ENCODE measurements at regions not wholly inside any gene's neighbourhood (a gene's known extent, or its start where the extent isn't known, plus 50 kb on each side); places are given as distances from the start of the nearest gene placed in this dataset.

GRCh38 chr20:11976966-11977365 is 59.3 kb downstream of the BTBD3 start:
- CTCF ChIA-PET = no interaction called here
- WGBS (ENCODE audit: insufficient coverage) = 88% methylated on average over 2 of the region's 5 CpGs

GRCh38 chr20:11978496-11978895 is 60.8 kb downstream of the BTBD3 start:
- H3K27me3 ChIP-seq (replicated peaks in 1 of 4; ENCODE audit: control extremely low read depth in 1 of 4, control insufficient read depth in 3 of 4, insufficient read depth in 4 of 4, low read length in 3 of 4) = no peaks in the 10 kb centered on the region
- CTCF ChIA-PET = no interaction called here
- POLR2A ChIA-PET = no interaction called here
- H3K9ac ChIP-seq (ENCODE audit: low read length) = no peak overlapping the region
- no peak for ATAC-seq (ENCODE audit: low read depth)
- no CpG with 5 or more reads among the region's 1 CpG for WGBS (ENCODE audit: insufficient coverage)
- Mint-ChIP-seq H3K4me3 (no peak overlapping the region), H3K27ac (no peak overlapping the region), H3K4me1 (no peaks in the 10 kb centered on the region), H3K9me3 (ENCODE audit: insufficient read depth) (no peaks in the 10 kb centered on the region), H3K27me3 (no peaks in the 10 kb centered on the region)
- no peaks in the 10 kb centered on the region for H3K79me2 ChIP-seq (ENCODE audit: control insufficient read depth, insufficient read depth, low read length)
- no peak overlapping the region for H3K4me3 ChIP-seq (ENCODE audit: control extremely low read depth in 1 of 5, extremely low read depth in 1 of 5, insufficient read depth in 1 of 5, low read depth in 2 of 5, low read length in 4 of 5)
- no peaks in the 10 kb centered on the region for H3K4me1 ChIP-seq (ENCODE audit: control insufficient read depth in 2 of 2, insufficient read depth in 2 of 2, low read length in 2 of 2)
- H3K4me2 ChIP-seq (replicated peaks; ENCODE audit: low read depth, low read length, poor library complexity, severe bottlenecking) = no peak overlapping the region
- H4K20me1 ChIP-seq (ENCODE audit: control insufficient read depth, insufficient read depth, low read length, poor library complexity, severe bottlenecking) = no peaks in the 10 kb centered on the region
- no peak for DNase-seq
- intact Hi-C loops (cut with micrococcal nuclease) = no loop called here
- no peak overlapping the region for H3K27ac ChIP-seq (ENCODE audit: low read length in 2 of 2)
- no peaks in the 10 kb centered on the region for H3K36me3 ChIP-seq (replicated peaks in 1 of 2; ENCODE audit: control extremely low read depth in 1 of 2, control insufficient read depth in 1 of 2, extremely low read depth in 1 of 2, insufficient read depth in 2 of 2, low read length in 1 of 2)
- no peak overlapping the region for H2AFZ ChIP-seq (ENCODE audit: insufficient read depth, low read depth, low read length, poor library complexity, severe bottlenecking)
- TF ChIP-seq EZH2 (IDR thresholded peaks at IDR 0.05; ENCODE audit: borderline replicate concordance, insufficient read depth, low read depth, low read length, poor library complexity, severe bottlenecking) = no peak
- TF ChIP-seq CTCF (IDR thresholded peaks at IDR 0.05) = no peak
- peaks cover 0 to 2% (median 0%) of the 10 kb centered on the region in 3 donors for H3K9me3 ChIP-seq (ENCODE audit: control extremely low read depth in 1 of 3, control insufficient read depth in 2 of 3, insufficient read depth in 1 of 3, low read length in 2 of 3)

More at GRCh38 chr20:11976966-11977365, 59.3 kb downstream of the BTBD3 start:
- no peak overlapping the region for H2AFZ ChIP-seq (ENCODE audit: insufficient read depth, low read depth, low read length, poor library complexity, severe bottlenecking)
- H4K20me1 ChIP-seq (ENCODE audit: control insufficient read depth, insufficient read depth, low read length, poor library complexity, severe bottlenecking) = no peaks in the 10 kb centered on the region
- no peaks in the 10 kb centered on the region for H3K4me1 ChIP-seq (ENCODE audit: control insufficient read depth in 2 of 2, insufficient read depth in 2 of 2, low read length in 2 of 2)
- no peak overlapping the region for H3K9ac ChIP-seq (ENCODE audit: low read length)
- Mint-ChIP-seq H3K27me3 (no peaks in the 10 kb centered on the region), H3K27ac (no peak overlapping the region), H3K9me3 (ENCODE audit: insufficient read depth) (no peaks in the 10 kb centered on the region), H3K4me3 (no peak overlapping the region), H3K4me1 (no peaks in the 10 kb centered on the region)
- POLR2A ChIA-PET = no interaction called here
- DNase-seq (no peak), ATAC-seq (ENCODE audit: low read depth) (no peak)
- TF ChIP-seq EZH2 (IDR thresholded peaks at IDR 0.05; ENCODE audit: borderline replicate concordance, insufficient read depth, low read depth, low read length, poor library complexity, severe bottlenecking) (no peak), CTCF (IDR thresholded peaks at IDR 0.05) (no peak)
- H3K79me2 ChIP-seq (ENCODE audit: control insufficient read depth, insufficient read depth, low read length) = no peaks in the 10 kb centered on the region
- H3K9me3 ChIP-seq (ENCODE audit: control extremely low read depth in 1 of 3, control insufficient read depth in 2 of 3, insufficient read depth in 1 of 3, low read length in 2 of 3) = peaks cover 0 to 2% (median 0%) of the 10 kb centered on the region in 3 donors
- H3K36me3 ChIP-seq (replicated peaks in 1 of 2; ENCODE audit: control extremely low read depth in 1 of 2, control insufficient read depth in 1 of 2, extremely low read depth in 1 of 2, insufficient read depth in 2 of 2, low read length in 1 of 2) = no peaks in the 10 kb centered on the region
- no peak overlapping the region for H3K4me2 ChIP-seq (replicated peaks; ENCODE audit: low read depth, low read length, poor library complexity, severe bottlenecking)
- intact Hi-C loops (cut with micrococcal nuclease) = no loop called here
- H3K27me3 ChIP-seq (replicated peaks in 1 of 4; ENCODE audit: control extremely low read depth in 1 of 4, control insufficient read depth in 3 of 4, insufficient read depth in 4 of 4, low read length in 3 of 4) = no peaks in the 10 kb centered on the region
- H3K4me3 ChIP-seq (ENCODE audit: control extremely low read depth in 1 of 5, extremely low read depth in 1 of 5, insufficient read depth in 1 of 5, low read depth in 2 of 5, low read length in 4 of 5) = no peak overlapping the region
- H3K27ac ChIP-seq (ENCODE audit: low read length in 2 of 2) = no peak overlapping the region

Measured in B cell (primary cell).